ENCODE measurements at regions not wholly inside any gene's neighbourhood (a gene's known extent, or its start where the extent isn't known, plus 50 kb on each side); places are given as distances from the start of the nearest gene placed in this dataset.

DNA sequence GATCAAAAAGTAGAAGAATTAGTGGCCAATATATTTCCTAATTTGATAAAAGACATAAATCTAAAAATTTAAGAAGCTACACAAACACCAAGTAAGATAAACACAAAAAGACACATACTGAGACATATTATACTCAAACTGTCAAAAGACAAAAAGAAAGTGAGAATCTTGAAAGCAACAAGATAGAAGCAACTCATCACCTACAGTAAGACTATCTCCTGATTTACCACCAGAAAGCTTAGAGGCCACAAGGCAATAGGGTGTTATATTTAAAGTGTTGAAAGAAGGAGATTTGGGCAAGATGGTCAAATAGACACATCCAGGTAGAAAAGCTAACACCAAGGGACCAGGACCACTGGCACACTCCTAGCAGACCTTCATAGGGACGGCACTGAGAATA lies 79.4 kb downstream of the ITM2A start:
- TF ChIP-seq POLR2A (IDR thresholded peaks at IDR 0.05; ENCODE audit: low read depth, low read length) (no peak), POLR2AphosphoS5 (IDR thresholded peaks at IDR 0.05; ENCODE audit: low read depth, low read length) (no peak)
